Hindlimb muscle (tissue), 1 donor: ENCODE measurements at regions not wholly inside any gene's neighbourhood (a gene's known extent, or its start where the extent isn't known, plus 50 kb on each side); places are given as distances from the start of the nearest gene placed in this dataset.
A peak's percentile ranks its signal among the peaks of the same experiment; 100 is the strongest.

Experiments
- DNase-seq: peaks from one replicate; pipeline ENCODE4 v3.0.0-alpha.2; 2013

- no peak for DNase-seq
These were observed 341.5 kb upstream of the ZMIZ1 start for GRCh38 chr10:78727251-78727650.

GRCh38 chr10:78727728-78728127 is 341.0 kb upstream of the ZMIZ1 start:
- DNase-seq = no peak

GRCh38 chr10:78728176-78728575 is 340.6 kb upstream of the ZMIZ1 start:
- DNase-seq = no peak

- DNase-seq = no peak
These were observed 339.4 kb upstream of the ZMIZ1 start for GRCh38 chr10:78729366-78729765.

GRCh38 chr10:78729800-78730199 is 339.0 kb upstream of the ZMIZ1 start:
- no peak for DNase-seq

- DNase-seq = no peak
These were observed 338.0 kb upstream of the ZMIZ1 start for GRCh38 chr10:78730754-78731153.

- no peak for DNase-seq
These were observed 337.1 kb upstream of the ZMIZ1 start for GRCh38 chr10:78731675-78732074.

- no peak for DNase-seq
These were observed 336.4 kb upstream of the ZMIZ1 start for GRCh38 chr10:78732381-78732780.

GRCh38 chr10:78736926-78737630 is 331.7 kb upstream of the ZMIZ1 start:
- no peak for DNase-seq

GRCh38 chr10:78737883-78738856 is 330.6 kb upstream of the ZMIZ1 start:
- no peak for DNase-seq

- DNase-seq = no peak
These were observed 329.9 kb upstream of the ZMIZ1 start for GRCh38 chr10:78738861-78739260.

GRCh38 chr10:78739444-78740053 is 329.2 kb upstream of the ZMIZ1 start:
- DNase-seq = no peak

GRCh38 chr10:78740976-78741915 is 327.5 kb upstream of the ZMIZ1 start:
- DNase-seq = peak; percentile 73

GRCh38 chr10:78742406-78742729 is 326.4 kb upstream of the ZMIZ1 start:
- no peak for DNase-seq

GRCh38 chr10:78742730-78743615 is 325.8 kb upstream of the ZMIZ1 start:
- DNase-seq = no peak

- no peak for DNase-seq
These were observed 324.7 kb upstream of the ZMIZ1 start for GRCh38 chr10:78744056-78744455.

- no peak for DNase-seq
These were observed 324.2 kb upstream of the ZMIZ1 start for GRCh38 chr10:78744491-78745090.

GRCh38 chr10:78745441-78745840 is 323.3 kb upstream of the ZMIZ1 start:
- no peak for DNase-seq

GRCh38 chr10:78746155-78746763 is 322.5 kb upstream of the ZMIZ1 start:
- no peak for DNase-seq
